IMR-90 (cell line): ENCODE measurements at regions not wholly inside any gene's neighbourhood (a gene's known extent, or its start where the extent isn't known, plus 50 kb on each side); places are given as distances from the start of the nearest gene placed in this dataset.

Experiments used
- ATAC-seq: fragments of 200-7000 bp; cut with Tn5 transposase; 2 replicates; pipeline ENCODE4 v1.9.1; 2020; ENCODE audit warnings: low read depth, mild to moderate bottlenecking, moderate library complexity
- BruUV-seq: library from RNA; stranded (reverse); fragments of 400-500 nt; replicated peaks from 2 replicates; lab custom pipeline; 2021; lab: Mats Ljungman, UMichigan
- CTCF ChIA-PET: fragments of 300-600 bp; formaldehyde crosslinking; extraction: SDS; loops from one replicate; lab custom pipeline; 2021; ENCODE audit warnings: antibody characterized with exemption; lab: Yijun Ruan, JAX
- POLR2A ChIA-PET: fragments of 300-600 bp; sonication (Branson Sonifier 250); formaldehyde crosslinking; loops from one replicate; lab custom pipeline; 2022; ENCODE audit warnings: antibody characterized with exemption; ENCODE audit not compliant: unreplicated experiment; lab: Charles Lee
- DNase-seq: peaks from one replicate; pipeline ENCODE4 v3.0.0; 2013
- H2AFZ ChIP-seq: replicated peaks from 2 replicates; pipeline ENCODE3; 2013; ENCODE audit warnings: low read length, mild to moderate bottlenecking; ENCODE audit not compliant: poor library complexity
- H2AK5ac ChIP-seq: 2 replicates; pipeline ENCODE4 v1.6.1; 2013; ENCODE audit warnings: low read depth, low read length, inconsistent platforms
- H2AK9ac ChIP-seq: replicated peaks from 2 replicates; pipeline ENCODE3; 2013; ENCODE audit warnings: mild to moderate bottlenecking, low read depth, low read length, moderate library complexity; ENCODE audit not compliant: poor library complexity
- H2BK120ac ChIP-seq: 2 replicates; pipeline ENCODE4 v1.6.1; 2013; ENCODE audit warnings: low read depth, low read length, inconsistent platforms
- H2BK15ac ChIP-seq: 3 replicates; pipeline ENCODE4 v1.6.1; 2013; ENCODE audit warnings: low read depth, low read length, inconsistent platforms
- H2BK20ac ChIP-seq: 2 replicates; pipeline ENCODE4 v1.6.1; 2013; ENCODE audit warnings: low read depth, mild to moderate bottlenecking, inconsistent platforms, low read length, moderate library complexity
- H2BK5ac ChIP-seq: 2 replicates; pipeline ENCODE4 v1.6.1; 2013; ENCODE audit warnings: mild to moderate bottlenecking, low read depth, low read length, inconsistent platforms; ENCODE audit not compliant: poor library complexity, severe bottlenecking
- H3K14ac ChIP-seq: replicated peaks from 2 replicates; pipeline ENCODE4 v1.6.1; 2013; ENCODE audit warnings: low read depth, low read length, inconsistent platforms
- H3K18ac ChIP-seq: 2 replicates; pipeline ENCODE4 v1.6.1; 2013; ENCODE audit warnings: low read depth, low read length, control low read depth
- H3K23ac ChIP-seq: 2 replicates; pipeline ENCODE4 v1.6.1; 2013; ENCODE audit warnings: low read depth, low read length, inconsistent platforms
- H3K27ac ChIP-seq: 2 replicates; pipeline ENCODE4 v1.5.1; 2013; ENCODE audit warnings: mild to moderate bottlenecking, control low read depth, low read length; ENCODE audit not compliant: insufficient read depth
- H3K27me3 ChIP-seq: 2 replicates; pipeline ENCODE4 v1.6.1; 2013; ENCODE audit warnings: low read length; ENCODE audit not compliant: control insufficient read depth, insufficient read depth
- H3K36me3 ChIP-seq: 2 replicates; pipeline ENCODE4 v1.6.1; 2013; ENCODE audit warnings: low read length, mixed read lengths; ENCODE audit not compliant: control insufficient read depth, insufficient read depth
- H3K4ac ChIP-seq: 2 replicates; pipeline ENCODE4 v1.6.1; 2013; ENCODE audit warnings: low read depth, low read length, inconsistent platforms
- H3K4me1 ChIP-seq: 2 replicates; pipeline ENCODE4 v1.6.1; 2013; ENCODE audit warnings: low read length, mixed read lengths; ENCODE audit not compliant: control insufficient read depth, insufficient read depth
- H3K4me2 ChIP-seq: 2 replicates; pipeline ENCODE4 v1.6.1; 2013; ENCODE audit warnings: low read depth, mild to moderate bottlenecking, control low read depth, low read length, moderate library complexity
- H3K4me3 ChIP-seq: 2 replicates; pipeline ENCODE4 v1.5.1; 2013; ENCODE audit warnings: low read depth, mild to moderate bottlenecking, control low read depth, low read length, moderate library complexity; ENCODE audit not compliant: insufficient read depth
- H3K56ac ChIP-seq: 2 replicates; pipeline ENCODE4 v1.6.1; 2013; ENCODE audit warnings: low read length, inconsistent platforms; ENCODE audit not compliant: insufficient read depth; ENCODE audit errors: extremely low read depth
- H3K79me1 ChIP-seq, 2 experiments: 2 replicates each; pipeline ENCODE4 v1.6.1; 2013; ENCODE audit warnings: low read length in 2 of 2, inconsistent platforms in 1 of 2, low read depth in 1 of 2
- H3K9ac ChIP-seq: 2 replicates; pipeline ENCODE4 v1.6.1; 2013; ENCODE audit warnings: low read depth, low read length, control low read depth
- H3K9me1 ChIP-seq: 2 replicates; pipeline ENCODE4 v1.6.1; 2013; ENCODE audit warnings: low read length, inconsistent platforms; ENCODE audit not compliant: insufficient read depth
- H3K9me3 ChIP-seq: 2 replicates; pipeline ENCODE4 v1.6.1; 2013; ENCODE audit warnings: low read length; ENCODE audit not compliant: control insufficient read depth, insufficient read depth
- H4K20me1 ChIP-seq: 2 replicates; pipeline ENCODE4 v1.6.1; 2013; ENCODE audit warnings: low read length, inconsistent platforms; ENCODE audit not compliant: insufficient read depth
- H4K5ac ChIP-seq: 2 replicates; pipeline ENCODE4 v1.6.1; 2013; ENCODE audit warnings: mild to moderate bottlenecking, low read depth, low read length, control low read depth
- H4K8ac ChIP-seq, 2 experiments: 2 replicates each; pipeline ENCODE4 v1.6.1; 2013; ENCODE audit warnings: low read depth in 2 of 2, low read length in 2 of 2, control low read depth in 1 of 2, inconsistent platforms in 1 of 2
- H4K91ac ChIP-seq: 2 replicates; pipeline ENCODE4 v1.6.1; 2013; ENCODE audit warnings: low read depth, low read length, inconsistent platforms; ENCODE audit not compliant: insufficient read depth
- CHD1 ChIP-seq: IDR thresholded peaks from 2 replicates; pipeline ENCODE4 v1.6.1; 2012; ENCODE audit warnings: low read depth, low read length, improper control_type of control experiment
- NFE2L2 ChIP-seq: fragments of 150-350 bp; IDR thresholded peaks from 2 replicates; pipeline ENCODE4 v1.6.1; 2016; ENCODE audit warnings: low read depth, mild to moderate bottlenecking, low read length
- RAD21 ChIP-seq: IDR thresholded peaks from 2 replicates; pipeline ENCODE4 v1.6.1; 2012; ENCODE audit warnings: low read length, improper control_type of control experiment
- RCOR1 ChIP-seq: IDR thresholded peaks from 2 replicates; pipeline ENCODE4 v1.6.1; 2012; ENCODE audit warnings: mild to moderate bottlenecking, low read length, improper control_type of control experiment; ENCODE audit not compliant: insufficient replicate concordance
- RFX5 ChIP-seq: IDR thresholded peaks from 2 replicates; pipeline ENCODE4 v1.8.0; 2012; ENCODE audit warnings: low read depth, mild to moderate bottlenecking, low read length, moderate library complexity
- WGBS, 2 experiments: methylation state at CpG; one replicate each; pipeline versions ENCODE4 v1.1.5 to v1.1.7; 2013; ENCODE audit warnings: missing lambda C conversion rate in 2 of 2; ENCODE audit not compliant: insufficient read length in 1 of 2; ENCODE audit errors: extremely low coverage in 2 of 2; 5-methylcytosine and 5-hydroxymethylcytosine counted together
- dilution Hi-C: fragments of 300-500 bp; cut with HindIII; formaldehyde crosslinking; loops from one replicate; pipeline ENCODE4 v1.14.3; 2018; ENCODE audit warnings: low sequenced_read_pairs; ENCODE audit not compliant: unreplicated experiment
- in situ Hi-C: fragments of 300-500 bp; cut with MboI; formaldehyde crosslinking; loops from 3 replicates; pipeline ENCODE4 v1.14.3; 2019; ENCODE audit warnings: low sequenced_read_pairs, inconsistent platforms, mixed read lengths
- intact Hi-C: fragments of 100-400 bp; cut with micrococcal nuclease; formaldehyde crosslinking; loops from 2 replicates; pipeline ENCODE4 v1.10.0; 2022

DNA sequence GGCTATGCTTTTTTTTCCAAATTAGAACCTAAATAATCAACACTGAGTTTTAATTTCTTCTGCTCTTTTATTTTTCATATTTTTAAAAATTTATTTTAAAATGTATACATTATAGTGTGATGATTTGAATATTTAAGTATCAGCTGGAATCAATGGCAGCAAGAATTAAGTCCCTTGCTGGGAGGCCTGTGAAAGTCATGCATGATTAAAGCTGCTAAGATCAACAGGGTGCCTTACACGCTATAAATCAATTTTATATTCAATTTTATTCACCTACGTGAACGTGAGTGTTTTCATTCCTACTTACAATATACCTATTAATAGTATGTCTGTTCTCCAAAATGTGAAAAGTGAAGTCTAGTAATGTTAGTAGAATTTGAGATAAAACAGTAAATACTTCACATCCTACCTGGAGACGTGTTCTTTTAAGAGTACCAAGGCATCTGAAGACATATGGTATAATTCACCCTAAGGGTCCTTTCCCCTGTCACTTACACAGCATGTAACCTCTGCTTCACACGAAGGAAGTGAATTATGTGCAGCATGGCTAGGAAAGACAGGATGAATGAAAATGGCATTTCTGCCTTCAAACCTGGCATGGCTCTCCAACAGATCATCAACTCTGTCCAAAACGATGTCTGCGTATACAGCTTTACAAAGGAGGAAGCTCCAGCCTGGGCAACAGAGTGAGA lies 640.4 kb upstream of the ROBO1 start:
- Histone ChIP-seq H3K4me3 (no peak overlapping the region), H3K27me3 (no peaks in the 10 kb centered on the region), H4K20me1 (no peaks in the 10 kb centered on the region), H3K56ac (no peak overlapping the region), H2AK9ac (no peak overlapping the region), H4K8ac (no peak overlapping the region), H3K9ac (no peak overlapping the region), H2AFZ (no peak overlapping the region), H3K36me3 (no peaks in the 10 kb centered on the region), H2BK20ac (no peak overlapping the region), H2BK15ac (no peak overlapping the region), H3K9me1 (no peaks in the 10 kb centered on the region), H3K14ac (no peak overlapping the region), H3K79me1 (no peaks in the 10 kb centered on the region), H4K5ac (no peak overlapping the region), H2AK5ac (no peak overlapping the region), H3K4ac (no peak overlapping the region), H3K4me1 (no peaks in the 10 kb centered on the region), H3K27ac (no peak overlapping the region), H3K18ac (no peak overlapping the region), H3K23ac (no peak overlapping the region), H4K91ac (no peak overlapping the region), H3K4me2 (no peak overlapping the region), H3K9me3 (0 out of 2 replicates have a peak, but pooled peaks cover 2% of the 10 kb centered on the region), H2BK120ac (no peak overlapping the region), H2BK5ac (no peak overlapping the region)
- 25% methylated on average over 2 of the region's 7 CpGs; no CpG with 5 or more reads in 1 of the 2 experiments for WGBS, 2 experiments
- no peak for TF ChIP-seq CHD1
- no peak for TF ChIP-seq RAD21
- TF ChIP-seq NFE2L2: no peak
- TF ChIP-seq RFX5: no peak
- no peak for TF ChIP-seq RCOR1
- intact Hi-C loops (no loop called here), dilution Hi-C loops (no loop called here), in situ Hi-C loops (no loop called here)
- CTCF ChIA-PET: no interaction called here
- POLR2A ChIA-PET: no interaction called here
- no peak for DNase-seq
- ATAC-seq: no peak
- no TSS peak for BruUV-seq
